ENCODE measurements at regions not wholly inside any gene's neighbourhood (a gene's known extent, or its start where the extent isn't known, plus 50 kb on each side); places are given as distances from the start of the nearest gene placed in this dataset.
"Not testable (repeated sequence)": the region's sequence is repeated elsewhere in the genome, so short reads cannot be mapped to it uniquely, and the experiment has no call there.

- DNase-seq, ATAC-seq: not testable (repeated sequence)
These were observed 155.7 kb upstream of the FAM240B start for GRCh38 chr9:38875616-38876015.

GRCh38 chr9:38871282-38871940 lies 151.5 kb upstream of the FAM240B start:
- intact Hi-C loops (cut with DNase I); H3K27me3 ChIP-seq (ENCODE audit: insufficient read depth in 3 of 3, low read length in 2 of 3); ATAC-seq; H3K4me1 ChIP-seq; DNase-seq; H3K9me3 ChIP-seq; H3K27ac ChIP-seq; H3K4me3 ChIP-seq; H3K36me3 ChIP-seq (ENCODE audit: insufficient read depth in 1 of 2, low read depth in 1 of 2): not testable (repeated sequence)
- 50 to 92% methylated on average over 2 of the region's 5 CpGs; no CpG with 5 or more reads in 1 of the 3 donors for WGBS, 3 donors

More at GRCh38 chr9:38875616-38876015, 155.7 kb upstream of the FAM240B start:
- 81 to 91% (median 86%) methylated on average over 5 to 7 of the region's 7 CpGs for WGBS, 3 donors
- H3K36me3 ChIP-seq (ENCODE audit: insufficient read depth in 1 of 2, low read depth in 1 of 2); H3K27me3 ChIP-seq (ENCODE audit: insufficient read depth in 3 of 3, low read length in 2 of 3); H3K27ac ChIP-seq; intact Hi-C loops (cut with DNase I); H3K4me3 ChIP-seq; H3K9me3 ChIP-seq; H3K4me1 ChIP-seq: not testable (repeated sequence)

DNA sequence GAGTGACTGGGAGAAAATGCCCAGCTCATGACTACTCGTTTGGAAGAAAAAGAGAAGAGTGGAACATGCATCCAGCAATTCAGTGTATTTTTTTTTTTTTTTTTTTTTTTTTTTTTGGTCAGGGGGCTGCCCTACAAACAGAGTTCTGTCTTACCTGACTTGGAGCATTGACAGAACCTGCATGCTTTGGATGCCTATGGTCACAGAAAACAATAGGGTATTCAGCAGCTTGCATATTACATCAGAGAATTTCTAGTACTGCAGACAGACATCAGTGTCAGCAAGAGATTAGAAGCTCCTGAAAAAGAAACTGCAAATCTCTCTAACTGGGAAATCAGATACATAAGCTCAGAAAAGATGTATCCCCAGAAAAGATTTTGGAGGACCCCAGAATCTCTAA lies 139.9 kb upstream of the FAM240B start:
- ATAC-seq; intact Hi-C loops (cut with DNase I); H3K9me3 ChIP-seq; H3K4me1 ChIP-seq; H3K27me3 ChIP-seq (ENCODE audit: insufficient read depth in 3 of 3, low read length in 2 of 3); DNase-seq; H3K36me3 ChIP-seq (ENCODE audit: insufficient read depth in 1 of 2, low read depth in 1 of 2); H3K4me3 ChIP-seq; H3K27ac ChIP-seq: not testable (repeated sequence)
- WGBS, 3 donors = no CpG with 5 or more reads among the region's 1 CpG

DNA sequence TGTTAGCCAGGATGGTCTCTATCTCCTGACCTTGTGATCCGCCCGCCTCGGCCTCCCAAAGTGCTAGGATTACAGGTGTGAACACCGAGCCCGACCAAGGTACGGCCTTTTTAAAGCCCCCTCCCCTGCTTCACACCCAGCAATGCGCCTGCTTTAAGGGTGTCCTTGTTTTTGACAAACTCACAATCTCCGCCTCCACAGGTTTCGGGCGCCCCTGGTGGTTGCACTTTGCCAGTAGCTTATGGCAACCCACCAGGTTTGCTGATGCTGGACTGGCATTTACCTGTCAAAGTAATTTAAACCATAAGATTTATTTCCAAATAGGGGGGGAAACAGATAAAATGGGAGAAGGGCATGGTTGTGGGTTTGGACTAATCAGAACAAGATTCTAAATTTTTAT lies 129.0 kb upstream of the FAM240B start:
- not testable (repeated sequence) for ATAC-seq

DNA sequence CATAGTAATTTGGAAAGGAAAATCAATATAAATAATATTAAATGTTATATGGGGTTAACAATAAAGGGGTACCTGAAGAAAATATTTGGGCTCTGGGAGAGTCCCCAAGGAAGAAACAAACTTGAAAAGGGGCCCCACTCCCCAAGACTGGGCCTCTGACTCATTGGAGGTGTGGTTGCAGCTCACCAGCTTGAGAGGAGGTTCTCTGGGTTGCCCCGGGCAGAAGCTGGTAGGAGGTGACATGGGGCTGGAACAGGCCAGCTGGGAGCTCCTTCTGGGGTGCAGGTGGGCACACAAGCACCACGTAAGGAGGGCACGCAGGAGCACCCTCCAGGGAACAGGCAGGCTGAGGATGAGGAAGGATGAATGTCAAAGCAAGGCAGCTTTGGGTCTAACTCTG lies 120.3 kb upstream of the FAM240B start:
- H3K4me1 ChIP-seq; intact Hi-C loops (cut with DNase I); ATAC-seq; H3K27me3 ChIP-seq (ENCODE audit: insufficient read depth in 3 of 3, low read length in 2 of 3); H3K9me3 ChIP-seq; DNase-seq; H3K4me3 ChIP-seq; H3K27ac ChIP-seq; H3K36me3 ChIP-seq (ENCODE audit: insufficient read depth in 1 of 2, low read depth in 1 of 2): not testable (repeated sequence)
- 57 to 58% methylated on average over 1 of the region's 3 CpGs; no CpG with 5 or more reads in 1 of the 3 donors for WGBS, 3 donors

More for the DNA sequence above, 129.0 kb upstream of the FAM240B start:
- H3K4me1 ChIP-seq; DNase-seq; H3K36me3 ChIP-seq (ENCODE audit: insufficient read depth in 1 of 2, low read depth in 1 of 2); H3K9me3 ChIP-seq; H3K27ac ChIP-seq; H3K27me3 ChIP-seq (ENCODE audit: insufficient read depth in 3 of 3, low read length in 2 of 3); H3K4me3 ChIP-seq; intact Hi-C loops (cut with DNase I): not testable (repeated sequence)
- no CpG with 5 or more reads among the region's 10 CpGs for WGBS, 3 donors

DNA sequence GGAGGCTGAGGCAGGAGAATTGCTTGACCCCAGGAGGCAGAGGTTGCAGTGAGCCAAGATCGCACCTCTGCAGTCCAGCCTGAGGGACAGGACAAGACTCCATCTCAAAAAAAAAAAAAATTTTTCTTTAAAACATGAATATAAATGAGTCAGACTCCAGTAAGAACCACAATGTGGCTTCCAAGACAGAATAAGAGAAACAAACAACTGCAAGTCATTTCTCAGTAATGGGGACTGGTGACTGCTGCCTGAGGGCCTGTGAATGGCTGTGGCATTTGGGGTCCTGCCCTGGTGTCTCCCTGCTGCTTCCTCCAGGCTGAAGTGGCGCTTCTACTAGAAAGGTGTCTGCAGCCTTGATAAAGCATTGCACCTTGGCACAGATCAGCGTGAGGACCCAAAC lies 113.8 kb upstream of the FAM240B start:
- intact Hi-C loops (cut with DNase I); H3K4me1 ChIP-seq; H3K4me3 ChIP-seq; H3K9me3 ChIP-seq; H3K27ac ChIP-seq; H3K36me3 ChIP-seq (ENCODE audit: insufficient read depth in 1 of 2, low read depth in 1 of 2); ATAC-seq; H3K27me3 ChIP-seq (ENCODE audit: insufficient read depth in 3 of 3, low read length in 2 of 3); DNase-seq: not testable (repeated sequence)
- 73% methylated on average over 1 of the region's 3 CpGs; no CpG with 5 or more reads in 2 of the 3 donors for WGBS, 3 donors

DNA sequence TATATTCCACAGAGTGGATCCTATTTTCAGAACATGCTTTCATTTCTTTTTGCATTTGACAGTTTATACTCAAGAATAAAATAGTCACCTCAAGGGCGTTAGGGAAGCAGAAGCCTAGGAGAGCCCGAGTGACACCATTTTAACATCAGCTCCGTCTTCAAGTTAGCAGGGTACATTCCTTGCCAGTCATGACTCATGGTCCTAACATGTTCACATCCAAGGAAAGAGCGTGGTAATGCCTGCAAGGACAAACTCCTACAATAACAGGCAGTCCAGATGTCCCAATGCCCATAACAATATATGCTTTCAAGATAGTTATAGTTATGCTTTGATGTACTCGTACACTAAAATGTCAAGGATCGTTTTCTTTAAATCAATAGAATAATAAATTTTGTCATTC lies 93.9 kb upstream of the FAM240B start:
- DNase-seq; H3K27me3 ChIP-seq (ENCODE audit: insufficient read depth in 3 of 3, low read length in 2 of 3); H3K36me3 ChIP-seq (ENCODE audit: insufficient read depth in 1 of 2, low read depth in 1 of 2); ATAC-seq; H3K4me1 ChIP-seq; H3K4me3 ChIP-seq; H3K27ac ChIP-seq; H3K9me3 ChIP-seq; intact Hi-C loops (cut with DNase I): not testable (repeated sequence)
- 58 to 68% (median 60%) methylated on average over 5 to 6 of the region's 6 CpGs for WGBS, 3 donors

DNA sequence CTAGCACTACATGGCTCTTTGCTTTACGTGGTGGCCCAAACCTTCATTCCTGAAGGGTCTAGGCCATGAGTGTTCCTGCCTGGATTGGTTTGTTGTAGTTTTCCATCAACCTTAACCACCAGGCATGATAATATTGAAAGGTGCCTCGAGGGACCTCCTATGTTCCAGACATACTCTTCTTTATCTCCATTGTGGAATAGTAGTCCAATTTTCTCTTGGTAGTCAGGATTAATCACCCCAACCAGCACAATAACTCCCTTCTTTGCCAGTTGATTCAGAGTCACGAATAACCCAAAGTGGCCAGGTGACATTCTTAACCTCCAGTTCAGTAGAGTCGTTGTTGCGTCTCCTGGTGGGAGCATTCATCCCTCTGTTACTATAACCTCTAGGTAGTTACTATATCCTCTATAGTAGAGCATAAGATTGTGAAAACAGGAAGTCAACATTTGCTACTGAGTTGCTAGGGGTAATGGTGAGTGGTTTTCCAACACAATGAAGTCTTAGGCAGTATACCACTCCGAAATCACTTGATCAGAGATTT lies 88.1 kb upstream of the FAM240B start:
- H3K9me3 ChIP-seq; H3K4me1 ChIP-seq; ATAC-seq; DNase-seq; H3K36me3 ChIP-seq (ENCODE audit: insufficient read depth in 1 of 2, low read depth in 1 of 2); H3K27ac ChIP-seq; intact Hi-C loops (cut with DNase I); H3K4me3 ChIP-seq; H3K27me3 ChIP-seq (ENCODE audit: insufficient read depth in 3 of 3, low read length in 2 of 3): not testable (repeated sequence)
- 92 to 95% (median 93%) methylated on average over 3 to 4 of the region's 6 CpGs for WGBS, 3 donors

Data from psoas muscle (tissue), 7 donors.